Esophagus squamous epithelium (tissue), 4 donors: ENCODE measurements at regions not wholly inside any gene's neighbourhood (a gene's known extent, or its start where the extent isn't known, plus 50 kb on each side); places are given as distances from the start of the nearest gene placed in this dataset.

ENCODE experiments used
- CTCF ChIP-seq, 6 experiments: fragments of 450-650 bp in 4 of 6; fragments of 200-600 bp in 2 of 6; sonication (generic) in 2 of 6; IDR thresholded peaks; one replicate each; pipeline ENCODE4 v1.5.1; 2016 to 2019; ENCODE audit warnings: antibody characterized with exemption in 6 of 6, mild to moderate bottlenecking in 4 of 6, moderate library complexity in 4 of 6
- POLR2A ChIP-seq, 4 donors: fragments of 450-650 bp; IDR thresholded peaks; one replicate each; pipeline ENCODE4 v1.6.1; 2017; ENCODE audit warnings: antibody characterized with exemption in 4 of 4, mild to moderate bottlenecking in 4 of 4, moderate library complexity in 3 of 4

- TF ChIP-seq CTCF (IDR thresholded peaks at IDR 0.05) (no peak), POLR2A (IDR thresholded peaks at IDR 0.05) (no peak)
These were observed 166.8 kb downstream of the KCTD15 start for GRCh38 chr19:33963514-33963913.
